IMR-90 (cell line): ENCODE measurements at regions not wholly inside any gene's neighbourhood (a gene's known extent, or its start where the extent isn't known, plus 50 kb on each side); places are given as distances from the start of the nearest gene placed in this dataset.
A peak's percentile ranks its signal among the peaks of the same experiment; 100 is the strongest.

Source experiments
- ATAC-seq: fragments of 200-7000 bp; cut with Tn5 transposase; 2 replicates; pipeline ENCODE4 v1.9.1; 2020; ENCODE audit warnings: low read depth, mild to moderate bottlenecking, moderate library complexity
- BruUV-seq: library from RNA; stranded (reverse); fragments of 400-500 nt; replicated peaks from 2 replicates; lab custom pipeline; 2021; lab: Mats Ljungman, UMichigan
- CTCF ChIA-PET: fragments of 300-600 bp; formaldehyde crosslinking; extraction: SDS; loops from one replicate; lab custom pipeline; 2021; ENCODE audit warnings: antibody characterized with exemption; lab: Yijun Ruan, JAX
- POLR2A ChIA-PET: fragments of 300-600 bp; sonication (Branson Sonifier 250); formaldehyde crosslinking; loops from one replicate; lab custom pipeline; 2022; ENCODE audit warnings: antibody characterized with exemption; ENCODE audit not compliant: unreplicated experiment; lab: Charles Lee
- DNase-seq: peaks from one replicate; pipeline ENCODE4 v3.0.0; 2013
- H2AFZ ChIP-seq: replicated peaks from 2 replicates; pipeline ENCODE3; 2013; ENCODE audit warnings: low read length, mild to moderate bottlenecking; ENCODE audit not compliant: poor library complexity
- H2AK5ac ChIP-seq: 2 replicates; pipeline ENCODE4 v1.6.1; 2013; ENCODE audit warnings: low read depth, low read length, inconsistent platforms
- H2AK9ac ChIP-seq: replicated peaks from 2 replicates; pipeline ENCODE3; 2013; ENCODE audit warnings: mild to moderate bottlenecking, low read depth, low read length, moderate library complexity; ENCODE audit not compliant: poor library complexity
- H2BK120ac ChIP-seq: 2 replicates; pipeline ENCODE4 v1.6.1; 2013; ENCODE audit warnings: low read depth, low read length, inconsistent platforms
- H2BK15ac ChIP-seq: 3 replicates; pipeline ENCODE4 v1.6.1; 2013; ENCODE audit warnings: low read depth, low read length, inconsistent platforms
- H2BK20ac ChIP-seq: 2 replicates; pipeline ENCODE4 v1.6.1; 2013; ENCODE audit warnings: low read depth, mild to moderate bottlenecking, inconsistent platforms, low read length, moderate library complexity
- H2BK5ac ChIP-seq: 2 replicates; pipeline ENCODE4 v1.6.1; 2013; ENCODE audit warnings: mild to moderate bottlenecking, low read depth, low read length, inconsistent platforms; ENCODE audit not compliant: poor library complexity, severe bottlenecking
- H3K14ac ChIP-seq: replicated peaks from 2 replicates; pipeline ENCODE4 v1.6.1; 2013; ENCODE audit warnings: low read depth, low read length, inconsistent platforms
- H3K18ac ChIP-seq: 2 replicates; pipeline ENCODE4 v1.6.1; 2013; ENCODE audit warnings: low read depth, low read length, control low read depth
- H3K23ac ChIP-seq: 2 replicates; pipeline ENCODE4 v1.6.1; 2013; ENCODE audit warnings: low read depth, low read length, inconsistent platforms
- H3K27ac ChIP-seq: 2 replicates; pipeline ENCODE4 v1.5.1; 2013; ENCODE audit warnings: mild to moderate bottlenecking, control low read depth, low read length; ENCODE audit not compliant: insufficient read depth
- H3K27me3 ChIP-seq: 2 replicates; pipeline ENCODE4 v1.6.1; 2013; ENCODE audit warnings: low read length; ENCODE audit not compliant: control insufficient read depth, insufficient read depth
- H3K36me3 ChIP-seq: 2 replicates; pipeline ENCODE4 v1.6.1; 2013; ENCODE audit warnings: low read length, mixed read lengths; ENCODE audit not compliant: control insufficient read depth, insufficient read depth
- H3K4ac ChIP-seq: 2 replicates; pipeline ENCODE4 v1.6.1; 2013; ENCODE audit warnings: low read depth, low read length, inconsistent platforms
- H3K4me1 ChIP-seq: 2 replicates; pipeline ENCODE4 v1.6.1; 2013; ENCODE audit warnings: low read length, mixed read lengths; ENCODE audit not compliant: control insufficient read depth, insufficient read depth
- H3K4me2 ChIP-seq: 2 replicates; pipeline ENCODE4 v1.6.1; 2013; ENCODE audit warnings: low read depth, mild to moderate bottlenecking, control low read depth, low read length, moderate library complexity
- H3K4me3 ChIP-seq: 2 replicates; pipeline ENCODE4 v1.5.1; 2013; ENCODE audit warnings: low read depth, mild to moderate bottlenecking, control low read depth, low read length, moderate library complexity; ENCODE audit not compliant: insufficient read depth
- H3K56ac ChIP-seq: 2 replicates; pipeline ENCODE4 v1.6.1; 2013; ENCODE audit warnings: low read length, inconsistent platforms; ENCODE audit not compliant: insufficient read depth; ENCODE audit errors: extremely low read depth
- H3K79me1 ChIP-seq, 2 experiments: 2 replicates each; pipeline ENCODE4 v1.6.1; 2013; ENCODE audit warnings: low read length in 2 of 2, inconsistent platforms in 1 of 2, low read depth in 1 of 2
- H3K9ac ChIP-seq: 2 replicates; pipeline ENCODE4 v1.6.1; 2013; ENCODE audit warnings: low read depth, low read length, control low read depth
- H3K9me1 ChIP-seq: 2 replicates; pipeline ENCODE4 v1.6.1; 2013; ENCODE audit warnings: low read length, inconsistent platforms; ENCODE audit not compliant: insufficient read depth
- H3K9me3 ChIP-seq: 2 replicates; pipeline ENCODE4 v1.6.1; 2013; ENCODE audit warnings: low read length; ENCODE audit not compliant: control insufficient read depth, insufficient read depth
- H4K20me1 ChIP-seq: 2 replicates; pipeline ENCODE4 v1.6.1; 2013; ENCODE audit warnings: low read length, inconsistent platforms; ENCODE audit not compliant: insufficient read depth
- H4K5ac ChIP-seq: 2 replicates; pipeline ENCODE4 v1.6.1; 2013; ENCODE audit warnings: mild to moderate bottlenecking, low read depth, low read length, control low read depth
- H4K8ac ChIP-seq, 2 experiments: 2 replicates each; pipeline ENCODE4 v1.6.1; 2013; ENCODE audit warnings: low read depth in 2 of 2, low read length in 2 of 2, control low read depth in 1 of 2, inconsistent platforms in 1 of 2
- H4K91ac ChIP-seq: 2 replicates; pipeline ENCODE4 v1.6.1; 2013; ENCODE audit warnings: low read depth, low read length, inconsistent platforms; ENCODE audit not compliant: insufficient read depth
- BHLHE40 ChIP-seq: fragments of 150-350 bp; IDR thresholded peaks from 2 replicates; pipeline ENCODE4 v1.6.1; 2016; ENCODE audit warnings: mild to moderate bottlenecking, low read depth, low read length
- CHD1 ChIP-seq: IDR thresholded peaks from 2 replicates; pipeline ENCODE4 v1.6.1; 2012; ENCODE audit warnings: low read depth, low read length, improper control_type of control experiment
- FOS ChIP-seq: fragments of 150-350 bp; IDR thresholded peaks from 2 replicates; pipeline ENCODE4 v1.6.1; 2016; ENCODE audit warnings: low read depth, low read length
- MAFK ChIP-seq: IDR thresholded peaks from 2 replicates; pipeline ENCODE4 v1.6.1; 2012; ENCODE audit warnings: low read depth, low read length, improper control_type of control experiment
- MAZ ChIP-seq: IDR thresholded peaks from 2 replicates; pipeline ENCODE4 v1.6.1; 2012; ENCODE audit warnings: low read depth, mild to moderate bottlenecking, low read length, improper control_type of control experiment, moderate library complexity, borderline replicate concordance
- MXI1 ChIP-seq: IDR thresholded peaks from 2 replicates; pipeline ENCODE4 v1.6.1; 2012; ENCODE audit warnings: low read depth, mild to moderate bottlenecking, low read length, moderate library complexity, borderline replicate concordance
- NFE2L2 ChIP-seq: fragments of 150-350 bp; IDR thresholded peaks from 2 replicates; pipeline ENCODE4 v1.6.1; 2016; ENCODE audit warnings: low read depth, mild to moderate bottlenecking, low read length
- POLR2A ChIP-seq: IDR thresholded peaks from 2 replicates; pipeline ENCODE4 v1.6.1; 2012; ENCODE audit warnings: mild to moderate bottlenecking, low read depth, low read length
- RAD21 ChIP-seq: IDR thresholded peaks from 2 replicates; pipeline ENCODE4 v1.6.1; 2012; ENCODE audit warnings: low read length, improper control_type of control experiment
- RCOR1 ChIP-seq: IDR thresholded peaks from 2 replicates; pipeline ENCODE4 v1.6.1; 2012; ENCODE audit warnings: mild to moderate bottlenecking, low read length, improper control_type of control experiment; ENCODE audit not compliant: insufficient replicate concordance
- RFX5 ChIP-seq: IDR thresholded peaks from 2 replicates; pipeline ENCODE4 v1.8.0; 2012; ENCODE audit warnings: low read depth, mild to moderate bottlenecking, low read length, moderate library complexity
- SMC3 ChIP-seq: fragments of 150-350 bp; IDR thresholded peaks from 2 replicates; pipeline ENCODE4 v1.6.1; 2016; ENCODE audit warnings: low read depth, mild to moderate bottlenecking, antibody characterized with exemption, low read length, moderate library complexity
- WGBS, 2 experiments: methylation state at CpG; one replicate each; pipeline versions ENCODE4 v1.1.5 to v1.1.7; 2013; ENCODE audit warnings: missing lambda C conversion rate in 2 of 2; ENCODE audit not compliant: insufficient read length in 1 of 2; ENCODE audit errors: extremely low coverage in 2 of 2; 5-methylcytosine and 5-hydroxymethylcytosine counted together
- dilution Hi-C: fragments of 300-500 bp; cut with HindIII; formaldehyde crosslinking; loops from one replicate; pipeline ENCODE4 v1.14.3; 2018; ENCODE audit warnings: low sequenced_read_pairs; ENCODE audit not compliant: unreplicated experiment
- in situ Hi-C: fragments of 300-500 bp; cut with MboI; formaldehyde crosslinking; loops from 3 replicates; pipeline ENCODE4 v1.14.3; 2019; ENCODE audit warnings: low sequenced_read_pairs, inconsistent platforms, mixed read lengths
- intact Hi-C: fragments of 100-400 bp; cut with micrococcal nuclease; formaldehyde crosslinking; loops from 2 replicates; pipeline ENCODE4 v1.10.0; 2022
- TF ChIP-seq, protein P1 (sequence below): fragments of 150-350 bp; IDR thresholded peaks from 2 replicates; pipeline ENCODE4 v1.6.1; 2016; ENCODE audit warnings: low read depth, mild to moderate bottlenecking, low read length, moderate library complexity, borderline replicate concordance
- TF ChIP-seq, protein P2 (sequence below): fragments of 150-350 bp; IDR thresholded peaks from 2 replicates; pipeline ENCODE4 v1.6.1; 2017; ENCODE audit warnings: mild to moderate bottlenecking, antibody characterized with exemption, low read length, low read depth
- TF ChIP-seq, protein P3 (sequence below): conservative IDR thresholded peaks from 2 replicates; pipeline ENCODE4 v1.5.1; 2012; ENCODE audit warnings: mild to moderate bottlenecking, low read depth, low read length, improper control_type of control experiment

DNA sequence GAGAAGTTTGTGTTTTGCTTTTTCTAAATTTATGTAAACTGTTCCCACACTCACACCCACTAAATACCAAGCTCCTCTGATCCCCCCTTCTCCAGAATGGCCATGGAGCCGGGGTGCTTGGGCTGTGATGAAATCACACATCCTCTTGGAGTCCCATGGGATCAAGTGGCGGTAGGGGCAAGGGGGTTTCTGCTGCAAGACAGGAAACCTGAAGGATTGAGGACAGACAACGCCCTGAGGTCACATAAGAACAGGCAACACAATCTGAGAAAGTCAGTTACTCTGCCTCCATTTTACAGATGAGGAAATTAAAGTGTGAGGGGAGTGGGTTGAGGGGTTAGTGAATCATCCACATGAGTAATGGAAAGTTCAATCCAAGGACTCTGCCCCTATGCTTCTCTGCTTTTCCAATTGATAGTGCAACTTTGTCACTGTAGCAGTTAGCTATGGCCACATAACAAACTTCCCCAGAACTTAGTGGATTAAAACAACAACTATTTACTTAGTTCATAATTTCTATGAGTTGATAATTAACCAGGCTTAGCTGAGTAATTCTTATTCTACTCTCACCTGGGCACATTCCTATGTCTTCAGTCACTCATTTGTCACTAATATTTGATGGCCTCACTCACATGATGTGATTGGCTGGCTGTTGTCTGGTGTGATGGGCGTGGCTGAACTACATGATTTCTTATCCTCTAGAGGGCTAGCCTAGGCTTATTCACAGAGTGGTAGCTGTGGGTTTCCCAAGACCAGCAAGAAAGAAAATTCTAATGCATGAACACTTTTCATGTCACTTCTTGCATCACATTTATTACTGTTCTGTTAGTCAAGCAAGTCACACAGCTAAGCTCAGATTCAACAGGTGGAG, 77.3 kb upstream of the ADRA1D start:
- in situ Hi-C loops, result no loop called here
- Histone ChIP-seq H2BK120ac (no peak overlapping the region), H3K9me1 (no peaks in the 10 kb centered on the region), H3K9me3 (0 out of 2 replicates have a peak, but pooled peaks cover 2% of the 10 kb centered on the region), H3K4me2 (no peak overlapping the region), H2BK20ac (no peak overlapping the region), H3K27me3 (peaks cover 22% of the 10 kb centered on the region), H3K36me3 (no peaks in the 10 kb centered on the region), H3K18ac (no peak overlapping the region), H4K8ac (no peak overlapping the region), H3K9ac (no peak overlapping the region), H3K4me1 (peaks cover 2% of the 10 kb centered on the region; the same call in 1 of the 2 replicates), H2AK5ac (no peak overlapping the region), H3K14ac (no peak overlapping the region; the same call in 1 of the 2 replicates), H3K4me3 (no peak overlapping the region), H3K79me1 (no peaks in the 10 kb centered on the region), H3K23ac (no peak overlapping the region), H2BK15ac (no peak overlapping the region), H2AK9ac (no peak overlapping the region), H4K20me1 (no peaks in the 10 kb centered on the region), H3K27ac (no peak overlapping the region), H3K56ac (no peak overlapping the region), H2AFZ (peak overlapping the region; percentile 26), H4K91ac (no peak overlapping the region), H3K4ac (0 out of 2 replicates have a peak overlapping the region, but pooled peaks have one; percentile 17), H2BK5ac (no peak overlapping the region), H4K5ac (no peak overlapping the region)
- intact Hi-C loops, result no loop called here
- ChIA-PET CTCF (no interaction called here), POLR2A (no interaction called here)
- dilution Hi-C loops, result no loop called here
- ATAC-seq (no peak), DNase-seq (peak; percentile 4)
- no TSS peak for BruUV-seq
- WGBS, 2 experiments, result no CpG with 5 or more reads among the region's 4 CpGs
- no peak for TF ChIP-seq BHLHE40
- TF ChIP-seq, protein P1, sequence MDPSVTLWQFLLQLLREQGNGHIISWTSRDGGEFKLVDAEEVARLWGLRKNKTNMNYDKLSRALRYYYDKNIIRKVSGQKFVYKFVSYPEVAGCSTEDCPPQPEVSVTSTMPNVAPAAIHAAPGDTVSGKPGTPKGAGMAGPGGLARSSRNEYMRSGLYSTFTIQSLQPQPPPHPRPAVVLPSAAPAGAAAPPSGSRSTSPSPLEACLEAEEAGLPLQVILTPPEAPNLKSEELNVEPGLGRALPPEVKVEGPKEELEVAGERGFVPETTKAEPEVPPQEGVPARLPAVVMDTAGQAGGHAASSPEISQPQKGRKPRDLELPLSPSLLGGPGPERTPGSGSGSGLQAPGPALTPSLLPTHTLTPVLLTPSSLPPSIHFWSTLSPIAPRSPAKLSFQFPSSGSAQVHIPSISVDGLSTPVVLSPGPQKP, result no peak
- TF ChIP-seq FOS, result no peak
- TF ChIP-seq MAFK, result no peak
- TF ChIP-seq RFX5, result no peak
- TF ChIP-seq SMC3, result no peak
- TF ChIP-seq, protein P2, sequence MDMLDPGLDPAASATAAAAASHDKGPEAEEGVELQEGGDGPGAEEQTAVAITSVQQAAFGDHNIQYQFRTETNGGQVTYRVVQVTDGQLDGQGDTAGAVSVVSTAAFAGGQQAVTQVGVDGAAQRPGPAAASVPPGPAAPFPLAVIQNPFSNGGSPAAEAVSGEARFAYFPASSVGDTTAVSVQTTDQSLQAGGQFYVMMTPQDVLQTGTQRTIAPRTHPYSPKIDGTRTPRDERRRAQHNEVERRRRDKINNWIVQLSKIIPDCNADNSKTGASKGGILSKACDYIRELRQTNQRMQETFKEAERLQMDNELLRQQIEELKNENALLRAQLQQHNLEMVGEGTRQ, result no peak
- TF ChIP-seq, protein P3, sequence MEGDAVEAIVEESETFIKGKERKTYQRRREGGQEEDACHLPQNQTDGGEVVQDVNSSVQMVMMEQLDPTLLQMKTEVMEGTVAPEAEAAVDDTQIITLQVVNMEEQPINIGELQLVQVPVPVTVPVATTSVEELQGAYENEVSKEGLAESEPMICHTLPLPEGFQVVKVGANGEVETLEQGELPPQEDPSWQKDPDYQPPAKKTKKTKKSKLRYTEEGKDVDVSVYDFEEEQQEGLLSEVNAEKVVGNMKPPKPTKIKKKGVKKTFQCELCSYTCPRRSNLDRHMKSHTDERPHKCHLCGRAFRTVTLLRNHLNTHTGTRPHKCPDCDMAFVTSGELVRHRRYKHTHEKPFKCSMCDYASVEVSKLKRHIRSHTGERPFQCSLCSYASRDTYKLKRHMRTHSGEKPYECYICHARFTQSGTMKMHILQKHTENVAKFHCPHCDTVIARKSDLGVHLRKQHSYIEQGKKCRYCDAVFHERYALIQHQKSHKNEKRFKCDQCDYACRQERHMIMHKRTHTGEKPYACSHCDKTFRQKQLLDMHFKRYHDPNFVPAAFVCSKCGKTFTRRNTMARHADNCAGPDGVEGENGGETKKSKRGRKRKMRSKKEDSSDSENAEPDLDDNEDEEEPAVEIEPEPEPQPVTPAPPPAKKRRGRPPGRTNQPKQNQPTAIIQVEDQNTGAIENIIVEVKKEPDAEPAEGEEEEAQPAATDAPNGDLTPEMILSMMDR, result no peak
- TF ChIP-seq CHD1, result no peak
- no peak for TF ChIP-seq MXI1
- no peak for TF ChIP-seq RCOR1
- TF ChIP-seq MAZ, result no peak
- no peak for TF ChIP-seq NFE2L2
- no peak for TF ChIP-seq RAD21
- TF ChIP-seq POLR2A, result no peak
